Suprapubic skin (tissue), 3 donors: ENCODE measurements at regions not wholly inside any gene's neighbourhood (a gene's known extent, or its start where the extent isn't known, plus 50 kb on each side); places are given as distances from the start of the nearest gene placed in this dataset.

Experiments used
- POLR2AphosphoS5 ChIP-seq, 3 donors: sonication (generic); formaldehyde crosslinking; IDR thresholded peaks; one replicate each; pipeline ENCODE4 v1.6.1; 2017; ENCODE audit warnings: antibody characterized with exemption in 3 of 3
- TF ChIP-seq, protein P1 (sequence below), 2 donors: fragments of 200-600 bp in 1 of 2; fragments of 450-650 bp in 1 of 2; sonication (generic) in 1 of 2; IDR thresholded peaks; one replicate each; pipeline ENCODE4 v1.5.1; 2016 to 2019; ENCODE audit warnings: antibody characterized with exemption in 2 of 2, mild to moderate bottlenecking in 1 of 2, moderate library complexity in 1 of 2

DNA sequence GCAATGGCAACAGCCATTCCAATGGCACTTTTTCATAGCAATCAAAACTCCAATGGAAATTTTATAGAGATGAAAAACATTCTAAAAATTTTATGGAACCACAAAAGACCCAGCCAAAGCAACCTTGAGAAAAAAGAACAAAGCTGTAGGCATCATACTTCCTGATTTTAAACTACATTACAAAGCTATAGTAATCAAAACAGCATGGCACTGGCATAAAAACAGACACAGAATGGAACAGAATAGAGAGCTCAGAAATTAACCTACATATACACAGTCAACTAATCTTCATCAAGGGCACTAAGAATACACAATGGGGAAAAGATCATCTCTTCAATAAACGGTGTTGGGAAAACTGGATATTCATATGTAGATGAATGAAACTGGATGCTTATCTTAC is 401.5 kb downstream of the NPHP4 start:
- TF ChIP-seq POLR2AphosphoS5 (IDR thresholded peaks at IDR 0.05) = no peak
- TF ChIP-seq, protein P1, sequence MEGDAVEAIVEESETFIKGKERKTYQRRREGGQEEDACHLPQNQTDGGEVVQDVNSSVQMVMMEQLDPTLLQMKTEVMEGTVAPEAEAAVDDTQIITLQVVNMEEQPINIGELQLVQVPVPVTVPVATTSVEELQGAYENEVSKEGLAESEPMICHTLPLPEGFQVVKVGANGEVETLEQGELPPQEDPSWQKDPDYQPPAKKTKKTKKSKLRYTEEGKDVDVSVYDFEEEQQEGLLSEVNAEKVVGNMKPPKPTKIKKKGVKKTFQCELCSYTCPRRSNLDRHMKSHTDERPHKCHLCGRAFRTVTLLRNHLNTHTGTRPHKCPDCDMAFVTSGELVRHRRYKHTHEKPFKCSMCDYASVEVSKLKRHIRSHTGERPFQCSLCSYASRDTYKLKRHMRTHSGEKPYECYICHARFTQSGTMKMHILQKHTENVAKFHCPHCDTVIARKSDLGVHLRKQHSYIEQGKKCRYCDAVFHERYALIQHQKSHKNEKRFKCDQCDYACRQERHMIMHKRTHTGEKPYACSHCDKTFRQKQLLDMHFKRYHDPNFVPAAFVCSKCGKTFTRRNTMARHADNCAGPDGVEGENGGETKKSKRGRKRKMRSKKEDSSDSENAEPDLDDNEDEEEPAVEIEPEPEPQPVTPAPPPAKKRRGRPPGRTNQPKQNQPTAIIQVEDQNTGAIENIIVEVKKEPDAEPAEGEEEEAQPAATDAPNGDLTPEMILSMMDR (IDR thresholded peaks at IDR 0.05) = no peak
